K562 (cell line): ENCODE measurements at regions not wholly inside any gene's neighbourhood (a gene's known extent, or its start where the extent isn't known, plus 50 kb on each side); places are given as distances from the start of the nearest gene placed in this dataset.

ENCODE experiments used
- CBX1 ChIP-seq: sonication (generic); IDR thresholded peaks from 2 replicates; pipeline ENCODE4 v1.6.1; 2016; ENCODE audit warnings: antibody characterized with exemption, low read depth, mild to moderate bottlenecking
- CHD2 ChIP-seq: IDR thresholded peaks from 2 replicates; pipeline ENCODE4 v1.6.1; 2011; ENCODE audit warnings: low read depth, low read length
- EP300 ChIP-seq: IDR thresholded peaks from 2 replicates; pipeline ENCODE4 v1.6.1; 2012; ENCODE audit warnings: low read length, improper control_type of control experiment
- EZH2 ChIP-seq: IDR thresholded peaks from 2 replicates; pipeline ENCODE4 v1.6.1; 2012; ENCODE audit warnings: low read depth, mild to moderate bottlenecking, inconsistent platforms, low read length, borderline replicate concordance
- JUND ChIP-seq, 2 experiments: IDR thresholded peaks; 2 replicates in 1 of 2; 3 replicates in 1 of 2; pipeline ENCODE4 v1.6.1; 2011; ENCODE audit warnings: borderline replicate concordance in 2 of 2, low read depth in 2 of 2, low read length in 2 of 2, improper control_type of control experiment in 1 of 2, missing biosample characterization in 1 of 2, missing genetic modification characterization in 1 of 2, missing genetic modification reagents in 1 of 2
- MYBL2 ChIP-seq, 2 experiments: fragments of 450-650 bp in 1 of 2; sonication (generic) in 1 of 2; formaldehyde crosslinking in 1 of 2; IDR thresholded peaks; 2 replicates each; pipeline versions ENCODE4 v1.6.1 to v1.8.1; 2017 to 2022; ENCODE audit warnings: borderline replicate concordance in 1 of 2, inconsistent platforms in 1 of 2, low read depth in 1 of 2, mild to moderate bottlenecking in 1 of 2, missing genetic modification reagents in 1 of 2, moderate library complexity in 1 of 2
- NCOR1 ChIP-seq: fragments of 450-650 bp; IDR thresholded peaks from 2 replicates; pipeline ENCODE4 v1.6.1; 2016; ENCODE audit warnings: mild to moderate bottlenecking, moderate library complexity
- NFRKB ChIP-seq: fragments of 450-650 bp; IDR thresholded peaks from 2 replicates; pipeline ENCODE4 v1.6.1; 2016; ENCODE audit warnings: low read depth
- SP1 ChIP-seq: sonication (generic); formaldehyde crosslinking; IDR thresholded peaks from 2 replicates; pipeline ENCODE4 v1.8.1; 2022; ENCODE audit warnings: mild to moderate bottlenecking, missing genetic modification reagents
- SRSF3 ChIP-seq: fragments of 200-400 bp; formaldehyde crosslinking; IDR thresholded peaks from 2 replicates; pipeline ENCODE4 v1.6.1; 2016; ENCODE audit warnings: mild to moderate bottlenecking, low read length, moderate library complexity; ENCODE audit not compliant: insufficient read depth
- TF ChIP-seq, protein P1 (sequence below), 3 experiments: IDR thresholded peaks in 2 of 3; conservative IDR thresholded peaks in 1 of 3; 2 replicates each; pipeline ENCODE4 v1.5.1; 2011 to 2012; ENCODE audit warnings: low read length in 3 of 3, mild to moderate bottlenecking in 3 of 3, control low read depth in 2 of 3, improper control_type of control experiment in 1 of 3, inconsistent platforms in 1 of 3, low read depth in 1 of 3, mixed read lengths in 1 of 3, moderate library complexity in 1 of 3; ENCODE audit not compliant: insufficient read depth in 2 of 3
- TF ChIP-seq, protein P2 (sequence below): fragments of 450-650 bp; IDR thresholded peaks from 2 replicates; pipeline ENCODE4 v1.7.0; 2016; ENCODE audit warnings: borderline replicate concordance
- TF ChIP-seq, protein P3 (sequence below): sonication (generic); formaldehyde crosslinking; IDR thresholded peaks from 2 replicates; pipeline ENCODE4 v1.8.0; 2022; ENCODE audit warnings: mild to moderate bottlenecking, missing genetic modification reagents, borderline replicate concordance

DNA sequence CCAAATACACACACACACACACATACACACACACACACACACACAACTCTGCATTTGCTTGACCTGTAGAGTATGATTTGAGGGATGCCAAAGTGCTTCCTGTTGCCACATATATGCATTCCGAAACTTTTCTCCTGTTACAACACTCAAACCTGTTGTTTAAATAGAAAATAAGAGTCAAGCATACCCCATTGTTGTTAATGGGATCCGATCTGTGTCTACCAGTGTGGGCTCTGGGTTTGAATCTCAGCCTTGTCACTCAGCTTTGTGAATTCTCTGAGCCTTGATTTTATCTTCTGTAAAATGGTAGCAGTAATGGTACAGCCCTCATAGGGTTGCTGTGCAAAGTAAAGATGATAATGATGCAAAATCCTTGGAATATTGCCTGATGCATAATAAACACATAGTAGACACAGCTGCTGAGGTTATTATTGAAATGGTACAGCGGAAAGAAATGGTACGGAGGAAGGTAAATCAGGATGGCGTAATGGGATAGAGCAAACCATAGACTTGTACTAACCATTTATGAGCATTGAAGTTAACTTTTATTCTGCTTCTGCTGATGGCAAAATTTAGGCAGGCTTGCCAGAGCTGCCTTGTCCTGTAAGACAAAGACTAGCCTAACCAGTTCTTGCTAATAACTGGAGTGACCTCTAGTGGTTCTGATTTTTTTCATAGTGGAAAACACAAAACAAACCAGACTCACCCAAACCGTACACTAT, 113.5 kb upstream of the PHACTR1 start:
- TF ChIP-seq, protein P1, sequence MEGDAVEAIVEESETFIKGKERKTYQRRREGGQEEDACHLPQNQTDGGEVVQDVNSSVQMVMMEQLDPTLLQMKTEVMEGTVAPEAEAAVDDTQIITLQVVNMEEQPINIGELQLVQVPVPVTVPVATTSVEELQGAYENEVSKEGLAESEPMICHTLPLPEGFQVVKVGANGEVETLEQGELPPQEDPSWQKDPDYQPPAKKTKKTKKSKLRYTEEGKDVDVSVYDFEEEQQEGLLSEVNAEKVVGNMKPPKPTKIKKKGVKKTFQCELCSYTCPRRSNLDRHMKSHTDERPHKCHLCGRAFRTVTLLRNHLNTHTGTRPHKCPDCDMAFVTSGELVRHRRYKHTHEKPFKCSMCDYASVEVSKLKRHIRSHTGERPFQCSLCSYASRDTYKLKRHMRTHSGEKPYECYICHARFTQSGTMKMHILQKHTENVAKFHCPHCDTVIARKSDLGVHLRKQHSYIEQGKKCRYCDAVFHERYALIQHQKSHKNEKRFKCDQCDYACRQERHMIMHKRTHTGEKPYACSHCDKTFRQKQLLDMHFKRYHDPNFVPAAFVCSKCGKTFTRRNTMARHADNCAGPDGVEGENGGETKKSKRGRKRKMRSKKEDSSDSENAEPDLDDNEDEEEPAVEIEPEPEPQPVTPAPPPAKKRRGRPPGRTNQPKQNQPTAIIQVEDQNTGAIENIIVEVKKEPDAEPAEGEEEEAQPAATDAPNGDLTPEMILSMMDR (IDR thresholded peaks at IDR 0.05 in 2 of 3, conservative IDR thresholded peaks at IDR 0.05 in 1 of 3; ENCODE audit: insufficient read depth in 2 of 3, low read depth in 1 of 3, low read length in 3 of 3): peak; percentile 37 to 58 (median 41); a peak in 4 of 6 replicates
- TF ChIP-seq NCOR1: no peak
- no peak for TF ChIP-seq EZH2
- TF ChIP-seq, protein P2, sequence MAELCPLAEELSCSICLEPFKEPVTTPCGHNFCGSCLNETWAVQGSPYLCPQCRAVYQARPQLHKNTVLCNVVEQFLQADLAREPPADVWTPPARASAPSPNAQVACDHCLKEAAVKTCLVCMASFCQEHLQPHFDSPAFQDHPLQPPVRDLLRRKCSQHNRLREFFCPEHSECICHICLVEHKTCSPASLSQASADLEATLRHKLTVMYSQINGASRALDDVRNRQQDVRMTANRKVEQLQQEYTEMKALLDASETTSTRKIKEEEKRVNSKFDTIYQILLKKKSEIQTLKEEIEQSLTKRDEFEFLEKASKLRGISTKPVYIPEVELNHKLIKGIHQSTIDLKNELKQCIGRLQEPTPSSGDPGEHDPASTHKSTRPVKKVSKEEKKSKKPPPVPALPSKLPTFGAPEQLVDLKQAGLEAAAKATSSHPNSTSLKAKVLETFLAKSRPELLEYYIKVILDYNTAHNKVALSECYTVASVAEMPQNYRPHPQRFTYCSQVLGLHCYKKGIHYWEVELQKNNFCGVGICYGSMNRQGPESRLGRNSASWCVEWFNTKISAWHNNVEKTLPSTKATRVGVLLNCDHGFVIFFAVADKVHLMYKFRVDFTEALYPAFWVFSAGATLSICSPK: no peak
- TF ChIP-seq, protein P3, sequence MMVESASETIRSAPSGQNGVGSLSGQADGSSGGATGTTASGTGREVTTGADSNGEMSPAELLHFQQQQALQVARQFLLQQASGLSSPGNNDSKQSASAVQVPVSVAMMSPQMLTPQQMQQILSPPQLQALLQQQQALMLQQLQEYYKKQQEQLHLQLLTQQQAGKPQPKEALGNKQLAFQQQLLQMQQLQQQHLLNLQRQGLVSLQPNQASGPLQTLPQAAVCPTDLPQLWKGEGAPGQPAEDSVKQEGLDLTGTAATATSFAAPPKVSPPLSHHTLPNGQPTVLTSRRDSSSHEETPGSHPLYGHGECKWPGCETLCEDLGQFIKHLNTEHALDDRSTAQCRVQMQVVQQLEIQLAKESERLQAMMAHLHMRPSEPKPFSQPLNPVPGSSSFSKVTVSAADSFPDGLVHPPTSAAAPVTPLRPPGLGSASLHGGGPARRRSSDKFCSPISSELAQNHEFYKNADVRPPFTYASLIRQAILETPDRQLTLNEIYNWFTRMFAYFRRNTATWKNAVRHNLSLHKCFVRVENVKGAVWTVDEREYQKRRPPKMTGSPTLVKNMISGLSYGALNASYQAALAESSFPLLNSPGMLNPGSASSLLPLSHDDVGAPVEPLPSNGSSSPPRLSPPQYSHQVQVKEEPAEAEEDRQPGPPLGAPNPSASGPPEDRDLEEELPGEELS (CRISPR knock-in tag): no peak
- no peak for TF ChIP-seq SP1
- TF ChIP-seq CBX1: no peak
- TF ChIP-seq EP300: no peak
- no peak for TF ChIP-seq SRSF3
- TF ChIP-seq MYBL2 (IDR thresholded peaks at IDR 0.05; ENCODE audit: low read depth): no peak
- no peak for TF ChIP-seq MYBL2 (CRISPR knock-in tag; IDR thresholded peaks at IDR 0.05; ENCODE audit: borderline replicate concordance)
- TF ChIP-seq JUND (IDR thresholded peaks at IDR 0.05; ENCODE audit: borderline replicate concordance, low read depth, low read length): no peak
- TF ChIP-seq JUND (tag; IDR thresholded peaks at IDR 0.05; ENCODE audit: borderline replicate concordance, low read depth, low read length): no peak
- TF ChIP-seq NFRKB: no peak
- no peak for TF ChIP-seq CHD2
